ENCODE measurements at regions not wholly inside any gene's neighbourhood (a gene's known extent, or its start where the extent isn't known, plus 50 kb on each side); places are given as distances from the start of the nearest gene placed in this dataset.

GRCh38 chr4:44869985-44870384, 143.6 kb upstream of the GNPDA2 start:
- TF ChIP-seq POLR2A (IDR thresholded peaks at IDR 0.05; ENCODE audit: extremely low read depth, insufficient read length) = no peak
- TF ChIP-seq CTCF (IDR thresholded peaks at IDR 0.05; ENCODE audit: low read depth, low read length) = no peak
- no peak for TF ChIP-seq MYC (IDR thresholded peaks at IDR 0.05; ENCODE audit: low read depth, low read length)

Data from NB4 (cell line).